ENCODE measurements at regions not wholly inside any gene's neighbourhood (a gene's known extent, or its start where the extent isn't known, plus 50 kb on each side); places are given as distances from the start of the nearest gene placed in this dataset.

DNA sequence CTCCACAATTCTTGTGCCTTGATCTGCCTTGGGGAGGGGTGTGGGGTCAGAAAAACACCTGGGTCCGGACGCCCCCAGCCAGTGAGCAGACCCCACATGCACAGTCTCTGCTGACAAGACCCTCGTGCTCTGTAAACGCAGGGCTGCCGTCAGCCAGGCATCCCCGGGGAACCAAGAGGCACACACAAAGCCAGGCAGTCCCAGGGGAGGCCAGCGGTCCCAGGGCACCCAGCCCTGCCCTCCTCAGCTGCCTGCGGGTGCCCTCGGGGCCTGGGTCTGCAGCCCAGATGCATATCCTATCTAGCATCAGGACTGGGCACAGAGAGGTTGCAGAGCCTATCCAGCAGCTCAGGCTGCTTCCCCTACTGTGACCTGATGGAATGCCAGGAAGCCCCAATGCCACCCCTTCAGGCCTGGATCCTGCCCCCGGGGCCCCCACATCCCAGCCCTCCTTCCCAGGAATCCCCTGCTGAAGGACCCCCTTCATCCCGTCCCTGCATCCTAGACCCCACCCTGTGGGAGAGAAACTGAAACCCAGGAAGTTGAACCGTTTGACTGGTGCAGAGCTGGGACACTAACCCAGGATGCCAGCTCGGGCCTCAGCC, 92.4 kb downstream of the MICALL2 start:
- ChIA-PET CTCF (no interaction called here), POLR2A (no interaction called here)
- Mint-ChIP-seq H3K9me3 (no peaks in the 10 kb centered on the region), H3K4me1 (no peaks in the 10 kb centered on the region), H3K27ac (no peak overlapping the region), H3K4me3 (no peak overlapping the region), H3K36me3 (ENCODE audit: low read depth) (no peaks in the 10 kb centered on the region), H3K27me3 (peaks cover 16% of the 10 kb centered on the region)
- no peak for DNase-seq

DNA sequence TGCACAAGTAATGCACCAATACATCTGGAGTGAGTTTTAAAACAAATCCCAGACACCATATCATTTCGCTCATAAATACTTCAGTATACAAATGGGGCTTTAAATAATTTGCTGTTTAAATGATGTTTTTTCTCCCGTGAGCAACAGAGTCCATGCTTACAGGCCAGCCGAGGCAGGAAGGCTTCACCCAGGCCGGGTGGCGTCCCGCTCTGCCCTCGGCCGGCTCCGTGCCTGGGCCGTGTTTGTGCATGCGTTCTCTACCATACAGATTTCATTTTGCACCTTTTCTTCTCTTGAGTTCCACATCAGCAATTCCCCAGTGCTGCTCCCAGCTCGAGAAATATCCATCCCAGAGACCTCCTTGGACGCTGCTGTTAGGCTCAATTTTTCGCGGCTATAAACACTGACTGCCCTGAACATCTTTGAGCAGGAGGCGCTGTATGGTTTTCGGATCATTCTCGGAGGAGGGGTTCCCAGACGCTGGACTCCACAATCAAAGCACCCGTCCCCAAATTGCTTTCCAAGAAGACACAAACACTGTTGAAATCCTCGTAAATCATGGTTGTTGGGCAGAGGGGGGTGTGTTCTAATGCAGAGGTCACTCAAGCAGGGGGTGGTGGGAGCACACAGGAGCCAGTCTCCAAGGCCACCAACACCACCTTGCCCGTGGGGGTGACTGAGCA, 91.6 kb downstream of the MICALL2 start:
- H3K27me3 Mint-ChIP-seq = peaks cover 16% of the 10 kb centered on the region
- H3K9me3 Mint-ChIP-seq = no peaks in the 10 kb centered on the region
- H3K36me3 Mint-ChIP-seq (ENCODE audit: low read depth) = no peaks in the 10 kb centered on the region
- DNase-seq = no peak
- CTCF ChIA-PET = no interaction called here
- no peak overlapping the region for H3K4me3 Mint-ChIP-seq
- H3K27ac Mint-ChIP-seq = no peak overlapping the region
- POLR2A ChIA-PET = no interaction called here
- H3K4me1 Mint-ChIP-seq = no peaks in the 10 kb centered on the region

DNA sequence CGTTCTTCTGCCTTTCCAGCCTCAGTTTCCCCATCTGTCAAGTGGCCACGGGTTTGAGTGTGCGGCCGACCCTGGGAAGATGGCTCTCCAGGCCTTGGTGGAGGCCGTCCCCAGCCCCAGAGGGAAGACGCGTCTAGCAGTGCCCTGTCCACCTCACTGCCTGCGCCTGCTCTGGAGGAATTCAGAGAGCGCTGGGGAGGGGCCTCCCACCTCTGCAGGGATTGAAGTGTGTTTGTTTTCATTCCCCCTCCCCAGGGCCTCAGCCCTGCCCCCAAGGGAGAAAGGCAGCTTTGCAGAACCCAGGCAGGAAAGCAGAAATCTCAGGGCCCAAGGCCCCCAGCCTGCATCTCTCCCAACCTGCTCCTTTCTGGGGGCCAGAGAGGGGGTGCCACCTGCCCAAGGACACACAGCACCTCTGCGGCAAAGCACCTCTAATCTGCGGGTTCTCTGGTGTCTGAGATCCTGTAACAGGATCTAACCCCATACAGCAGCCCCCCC, 91.0 kb downstream of the MICALL2 start:
- H3K27me3 Mint-ChIP-seq = peaks cover 16% of the 10 kb centered on the region
- no peak overlapping the region for H3K27ac Mint-ChIP-seq
- no peak for DNase-seq
- no peak overlapping the region for H3K4me3 Mint-ChIP-seq
- POLR2A ChIA-PET = no interaction called here
- CTCF ChIA-PET = no interaction called here
- H3K9me3 Mint-ChIP-seq = no peaks in the 10 kb centered on the region
- H3K36me3 Mint-ChIP-seq (ENCODE audit: low read depth) = no peaks in the 10 kb centered on the region
- no peaks in the 10 kb centered on the region for H3K4me1 Mint-ChIP-seq

- ChIA-PET CTCF (no interaction called here), POLR2A (no interaction called here)
- DNase-seq = peak; percentile 24
- no peaks in the 10 kb centered on the region for H3K9me3 Mint-ChIP-seq
- H3K4me3 Mint-ChIP-seq = no peak overlapping the region
- peaks cover 16% of the 10 kb centered on the region for H3K27me3 Mint-ChIP-seq
- peaks cover 2% of the 10 kb centered on the region for H3K4me1 Mint-ChIP-seq
- no peaks in the 10 kb centered on the region for H3K36me3 Mint-ChIP-seq (ENCODE audit: low read depth)
- H3K27ac Mint-ChIP-seq = no peak overlapping the region
Measured at GRCh38 chr7:1368682-1369571, 90.3 kb downstream of the MICALL2 start.

DNA sequence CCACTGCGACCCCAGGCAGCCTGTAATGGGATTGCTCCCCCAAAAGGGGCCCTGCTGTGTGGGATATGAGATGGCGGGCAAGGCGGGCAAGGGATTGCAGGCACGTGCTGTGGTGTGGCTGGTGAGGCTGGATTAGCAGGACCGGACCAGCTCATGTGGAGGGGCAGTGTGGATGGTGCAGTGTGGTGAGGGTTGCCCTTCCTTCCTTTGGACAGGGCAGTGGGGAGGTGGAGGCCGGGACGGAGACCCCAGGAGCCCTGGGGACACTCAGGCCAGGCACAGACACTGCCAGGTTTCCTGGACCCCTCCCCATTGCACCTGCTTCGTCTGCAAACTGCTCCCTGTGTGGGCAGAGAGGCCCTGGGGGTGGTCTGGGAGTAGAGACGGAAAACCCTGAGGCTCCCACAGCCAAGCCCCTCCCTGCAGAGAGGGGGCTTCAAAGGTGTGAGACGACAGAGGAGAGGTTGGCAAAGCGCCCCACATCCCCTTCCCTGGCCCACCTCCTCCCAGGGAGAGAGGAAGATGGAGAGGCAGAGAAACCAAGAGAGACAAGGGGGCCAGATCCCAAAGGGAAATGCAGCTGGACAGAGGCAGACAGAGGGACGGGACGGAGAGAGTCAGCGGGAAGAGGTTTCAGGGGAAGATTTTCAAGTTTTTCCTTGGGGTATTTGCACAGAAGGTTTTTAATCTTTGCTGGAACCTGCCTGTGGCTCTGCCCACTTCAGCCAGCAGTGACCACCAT, 89.2 kb downstream of the MICALL2 start:
- peaks cover 16% of the 10 kb centered on the region for H3K27me3 Mint-ChIP-seq

GRCh38 chr7:1370738-1371137, 88.5 kb downstream of the MICALL2 start:
- peaks cover 2% of the 10 kb centered on the region for H3K4me1 Mint-ChIP-seq
- H3K4me3 Mint-ChIP-seq = no peak overlapping the region
- CTCF ChIA-PET = no interaction called here
- H3K9me3 Mint-ChIP-seq = no peaks in the 10 kb centered on the region
- no peaks in the 10 kb centered on the region for H3K36me3 Mint-ChIP-seq (ENCODE audit: low read depth)
- POLR2A ChIA-PET = no interaction called here
- no peak overlapping the region for H3K27ac Mint-ChIP-seq
- no peak for DNase-seq
- H3K27me3 Mint-ChIP-seq = peaks cover 16% of the 10 kb centered on the region

More for the DNA sequence above, 89.2 kb downstream of the MICALL2 start:
- POLR2A ChIA-PET = no interaction called here
- no peak for DNase-seq
- Mint-ChIP-seq H3K4me3 (no peak overlapping the region), H3K36me3 (ENCODE audit: low read depth) (no peaks in the 10 kb centered on the region), H3K27ac (no peak overlapping the region), H3K4me1 (peaks cover 2% of the 10 kb centered on the region), H3K9me3 (no peaks in the 10 kb centered on the region)
- CTCF ChIA-PET = no interaction called here

GRCh38 chr7:1372063-1372462, 87.2 kb downstream of the MICALL2 start:
- no peak for DNase-seq
- no peak overlapping the region for H3K27ac Mint-ChIP-seq
- H3K4me3 Mint-ChIP-seq = no peak overlapping the region
- peaks cover 2% of the 10 kb centered on the region for H3K4me1 Mint-ChIP-seq
- H3K27me3 Mint-ChIP-seq = peaks cover 13% of the 10 kb centered on the region
- ChIA-PET CTCF (interaction anchor here (0.6 kb wide), 1 partner anchor 133 kb away, joined by 3 read pairs; no protein-coding TSS in a partner anchor), POLR2A (no interaction called here)
- no peaks in the 10 kb centered on the region for H3K36me3 Mint-ChIP-seq (ENCODE audit: low read depth)
- no peaks in the 10 kb centered on the region for H3K9me3 Mint-ChIP-seq

GRCh38 chr7:1372671-1373379, 86.4 kb downstream of the MICALL2 start:
- no peak overlapping the region for H3K27ac Mint-ChIP-seq
- POLR2A ChIA-PET = no interaction called here
- no peak for DNase-seq
- H3K4me3 Mint-ChIP-seq = no peak overlapping the region
- no peaks in the 10 kb centered on the region for H3K9me3 Mint-ChIP-seq
- CTCF ChIA-PET = interaction anchor here (0.6 kb wide), 1 partner anchor 132 kb away, joined by 3 read pairs; no protein-coding TSS in a partner anchor
- peaks cover 2% of the 10 kb centered on the region for H3K4me1 Mint-ChIP-seq
- peaks cover 5% of the 10 kb centered on the region for H3K27me3 Mint-ChIP-seq
- no peaks in the 10 kb centered on the region for H3K36me3 Mint-ChIP-seq (ENCODE audit: low read depth)

GRCh38 chr7:1377111-1377909, 82.0 kb downstream of the MICALL2 start:
- POLR2A ChIA-PET = no interaction called here
- H3K4me1 Mint-ChIP-seq = peaks cover 2% of the 10 kb centered on the region
- no peaks in the 10 kb centered on the region for H3K36me3 Mint-ChIP-seq (ENCODE audit: low read depth)
- H3K27me3 Mint-ChIP-seq = no peaks in the 10 kb centered on the region
- CTCF ChIA-PET = no interaction called here
- DNase-seq = no peak
- H3K4me3 Mint-ChIP-seq = no peak overlapping the region
- H3K9me3 Mint-ChIP-seq = no peaks in the 10 kb centered on the region
- H3K27ac Mint-ChIP-seq = no peak overlapping the region

- ChIA-PET CTCF (no interaction called here), POLR2A (no interaction called here)
- Mint-ChIP-seq H3K36me3 (ENCODE audit: low read depth) (no peaks in the 10 kb centered on the region), H3K4me3 (no peak overlapping the region), H3K4me1 (no peaks in the 10 kb centered on the region), H3K27ac (no peak overlapping the region), H3K27me3 (no peaks in the 10 kb centered on the region), H3K9me3 (no peaks in the 10 kb centered on the region)
- no peak for DNase-seq
Measured at GRCh38 chr7:1378610-1379601, 80.4 kb downstream of the MICALL2 start.

- H3K9me3 Mint-ChIP-seq = no peaks in the 10 kb centered on the region
- DNase-seq = no peak
- H3K4me1 Mint-ChIP-seq = no peaks in the 10 kb centered on the region
- H3K4me3 Mint-ChIP-seq = no peak overlapping the region
- ChIA-PET CTCF (no interaction called here), POLR2A (no interaction called here)
- no peaks in the 10 kb centered on the region for H3K36me3 Mint-ChIP-seq (ENCODE audit: low read depth)
- no peaks in the 10 kb centered on the region for H3K27me3 Mint-ChIP-seq
- H3K27ac Mint-ChIP-seq = no peak overlapping the region
Measured at GRCh38 chr7:1380231-1380815, 78.9 kb downstream of the MICALL2 start.
